OCI-LY3 (cell line): ENCODE measurements at regions not wholly inside any gene's neighbourhood (a gene's known extent, or its start where the extent isn't known, plus 50 kb on each side); places are given as distances from the start of the nearest gene placed in this dataset.
A peak's percentile ranks its signal among the peaks of the same experiment; 100 is the strongest.

ENCODE experiments used
- H2AFZ ChIP-seq: fragments of 200-600, 300-600 bp; shearing (Covaris generic); 2 replicates; pipeline ENCODE4 v1.6.0; 2014; ENCODE audit warnings: antibody characterized with exemption, low read depth, low read length
- H3K27ac ChIP-seq: fragments of 200-600, 300-600 bp; sonication (generic); 2 replicates; pipeline ENCODE4 v1.5.1; 2014; ENCODE audit warnings: mild to moderate bottlenecking, low read length, moderate library complexity, mixed read lengths
- H3K27me3 ChIP-seq: fragments of 200-600, 300-600 bp; sonication (generic); 2 replicates; pipeline ENCODE4 v1.6.1; 2014; ENCODE audit warnings: low read depth, low read length, mixed read lengths
- H3K36me3 ChIP-seq: fragments of 200-600, 300-600 bp; sonication (generic); replicated peaks from 2 replicates; pipeline ENCODE3; 2014; ENCODE audit warnings: low read depth, low read length, mixed read lengths
- H3K4me1 ChIP-seq: fragments of 300-600, 200-600 bp; sonication (generic); 2 replicates; pipeline ENCODE4 v1.6.1; 2014; ENCODE audit warnings: low read length, mixed read lengths
- H3K4me2 ChIP-seq: fragments of 200-600, 300-600 bp; sonication (generic); 2 replicates; pipeline ENCODE4 v1.6.1; 2014; ENCODE audit warnings: low read length, mixed read lengths
- H3K4me3 ChIP-seq: fragments of 300-600, 200-600 bp; sonication (generic); 2 replicates; pipeline ENCODE4 v1.5.1; 2014; ENCODE audit warnings: antibody characterized with exemption, mild to moderate bottlenecking, low read length, moderate library complexity
- H3K79me2 ChIP-seq: fragments of 300-600, 200-600 bp; shearing (Covaris generic); 2 replicates; pipeline ENCODE4 v1.6.1; 2014; ENCODE audit warnings: mild to moderate bottlenecking, low read length, mixed read lengths
- H3K9ac ChIP-seq: fragments of 300-600, 200-600 bp; shearing (Covaris generic); 2 replicates; pipeline ENCODE4 v1.6.0; 2014; ENCODE audit warnings: mild to moderate bottlenecking, low read length, moderate library complexity
- H3K9me3 ChIP-seq: fragments of 200-600, 300-600 bp; shearing (Covaris generic); 2 replicates; pipeline ENCODE4 v1.6.1; 2014; ENCODE audit warnings: low read length, mixed read lengths; ENCODE audit not compliant: insufficient read depth
- H4K20me1 ChIP-seq: fragments of 200-600, 300-600 bp; sonication (generic); 2 replicates; pipeline ENCODE4 v1.6.1; 2016; ENCODE audit warnings: low read length, mixed read lengths; ENCODE audit not compliant: insufficient read depth
- EZH2phosphoT487 ChIP-seq: fragments of 200-600 bp; shearing (Covaris generic); IDR thresholded peaks from 2 replicates; pipeline ENCODE4 v1.6.1; 2018; ENCODE audit warnings: antibody characterized with exemption, mixed run types, low read depth
- TF ChIP-seq, protein P1 (sequence below): fragments of 200-600, 300-600 bp; sonication (generic); IDR thresholded peaks from 2 replicates; pipeline ENCODE4 v1.5.1; 2014; ENCODE audit warnings: antibody characterized with exemption, low read length, low read depth

DNA sequence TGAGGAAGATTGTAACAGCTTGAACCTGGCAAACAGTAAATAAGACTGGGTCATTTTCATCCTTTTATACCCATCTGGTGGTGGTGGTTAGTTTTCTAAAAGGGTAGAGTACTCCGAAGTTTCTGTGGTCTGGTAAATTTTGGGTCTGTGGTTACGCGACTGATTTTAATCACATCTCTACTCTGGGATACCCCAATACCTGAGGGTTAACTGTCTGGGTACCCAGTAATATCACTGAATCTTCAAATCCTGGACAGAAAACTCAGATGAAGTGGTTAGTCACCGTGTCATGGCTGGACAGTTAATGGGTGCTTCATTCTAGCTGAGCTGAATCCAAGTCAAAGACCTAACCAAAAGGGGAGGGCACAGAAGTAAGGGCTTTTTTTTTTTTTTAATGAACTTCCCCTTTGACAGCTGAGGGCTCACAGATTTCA is 474.2 kb downstream of the GADD45G start:
- TF ChIP-seq, protein P1, sequence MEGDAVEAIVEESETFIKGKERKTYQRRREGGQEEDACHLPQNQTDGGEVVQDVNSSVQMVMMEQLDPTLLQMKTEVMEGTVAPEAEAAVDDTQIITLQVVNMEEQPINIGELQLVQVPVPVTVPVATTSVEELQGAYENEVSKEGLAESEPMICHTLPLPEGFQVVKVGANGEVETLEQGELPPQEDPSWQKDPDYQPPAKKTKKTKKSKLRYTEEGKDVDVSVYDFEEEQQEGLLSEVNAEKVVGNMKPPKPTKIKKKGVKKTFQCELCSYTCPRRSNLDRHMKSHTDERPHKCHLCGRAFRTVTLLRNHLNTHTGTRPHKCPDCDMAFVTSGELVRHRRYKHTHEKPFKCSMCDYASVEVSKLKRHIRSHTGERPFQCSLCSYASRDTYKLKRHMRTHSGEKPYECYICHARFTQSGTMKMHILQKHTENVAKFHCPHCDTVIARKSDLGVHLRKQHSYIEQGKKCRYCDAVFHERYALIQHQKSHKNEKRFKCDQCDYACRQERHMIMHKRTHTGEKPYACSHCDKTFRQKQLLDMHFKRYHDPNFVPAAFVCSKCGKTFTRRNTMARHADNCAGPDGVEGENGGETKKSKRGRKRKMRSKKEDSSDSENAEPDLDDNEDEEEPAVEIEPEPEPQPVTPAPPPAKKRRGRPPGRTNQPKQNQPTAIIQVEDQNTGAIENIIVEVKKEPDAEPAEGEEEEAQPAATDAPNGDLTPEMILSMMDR, result no peak
- no peak for TF ChIP-seq EZH2phosphoT487
- peaks cover 46% of the 10 kb centered on the region for H3K27me3 ChIP-seq
- H2AFZ ChIP-seq, result no peak overlapping the region

GRCh38 chr9:90085633-90086032 is 480.8 kb downstream of the GADD45G start:
- Histone ChIP-seq H3K4me2 (no peak overlapping the region), H3K27me3 (peaks cover 30% of the 10 kb centered on the region), H3K27ac (no peak overlapping the region)

More for the DNA sequence above, 474.2 kb downstream of the GADD45G start:
- Histone ChIP-seq H3K27ac (no peak overlapping the region), H3K4me2 (peak overlapping the region; percentile 68), H3K79me2 (no peaks in the 10 kb centered on the region), H3K4me1 (peaks cover 13% of the 10 kb centered on the region), H4K20me1 (no peaks in the 10 kb centered on the region), H3K9ac (no peak overlapping the region), H3K9me3 (no peaks in the 10 kb centered on the region), H3K36me3 (no peaks in the 10 kb centered on the region), H3K4me3 (peak overlapping the region; percentile 27)

DNA sequence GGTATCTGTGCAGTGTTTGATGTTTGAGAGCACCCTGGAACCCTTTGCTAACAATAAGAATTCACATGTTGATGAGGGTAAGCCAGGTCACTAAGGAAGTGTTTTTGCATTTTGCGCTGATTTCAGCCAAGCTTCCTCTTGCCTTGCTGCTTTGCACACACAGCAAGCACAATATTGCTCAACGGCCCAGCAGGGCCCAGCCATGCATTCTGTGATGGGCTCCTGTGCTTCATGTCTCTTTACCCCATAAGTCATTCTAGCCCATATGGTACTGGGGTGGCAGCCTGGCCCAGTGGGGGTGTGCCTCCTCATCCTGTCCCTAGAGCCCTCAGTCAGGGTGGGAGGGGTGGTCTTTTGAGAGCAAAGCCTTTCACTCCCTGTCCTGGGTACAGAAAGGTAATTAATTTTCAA is 481.3 kb downstream of the GADD45G start:
- Histone ChIP-seq H2AFZ (no peak overlapping the region), H3K27ac (no peak overlapping the region), H3K9ac (no peak overlapping the region)

More at GRCh38 chr9:90085633-90086032, 480.8 kb downstream of the GADD45G start:
- Histone ChIP-seq H4K20me1 (no peaks in the 10 kb centered on the region), H2AFZ (no peak overlapping the region), H3K79me2 (no peaks in the 10 kb centered on the region), H3K36me3 (no peaks in the 10 kb centered on the region), H3K9ac (no peak overlapping the region), H3K4me3 (no peak overlapping the region), H3K4me1 (no peaks in the 10 kb centered on the region), H3K9me3 (no peaks in the 10 kb centered on the region)
- TF ChIP-seq EZH2phosphoT487, result no peak
- TF ChIP-seq, protein P1, result no peak

GRCh38 chr9:90088434-90088833 is 483.6 kb downstream of the GADD45G start:
- TF ChIP-seq, protein P1, result no peak
- TF ChIP-seq EZH2phosphoT487, result no peak
- no peak overlapping the region for H3K4me2 ChIP-seq
- no peaks in the 10 kb centered on the region for H3K36me3 ChIP-seq
- peaks cover 34% of the 10 kb centered on the region for H3K27me3 ChIP-seq
- no peaks in the 10 kb centered on the region for H3K9me3 ChIP-seq
- no peaks in the 10 kb centered on the region for H3K79me2 ChIP-seq
- H3K27ac ChIP-seq, result no peak overlapping the region
- H2AFZ ChIP-seq, result no peak overlapping the region
- H4K20me1 ChIP-seq, result no peaks in the 10 kb centered on the region
- no peak overlapping the region for H3K9ac ChIP-seq
- H3K4me3 ChIP-seq, result no peak overlapping the region
- no peaks in the 10 kb centered on the region for H3K4me1 ChIP-seq

More for the DNA sequence above, 481.3 kb downstream of the GADD45G start:
- Histone ChIP-seq H3K4me3 (no peak overlapping the region), H3K9me3 (no peaks in the 10 kb centered on the region), H3K79me2 (no peaks in the 10 kb centered on the region), H3K4me2 (no peak overlapping the region), H3K36me3 (no peaks in the 10 kb centered on the region), H3K4me1 (no peaks in the 10 kb centered on the region), H4K20me1 (no peaks in the 10 kb centered on the region), H3K27me3 (peaks cover 30% of the 10 kb centered on the region)
- no peak for TF ChIP-seq EZH2phosphoT487
- TF ChIP-seq, protein P1, result no peak
